Right lobe of liver (tissue), 4 donors: ENCODE measurements at regions not wholly inside any gene's neighbourhood (a gene's known extent, or its start where the extent isn't known, plus 50 kb on each side); places are given as distances from the start of the nearest gene placed in this dataset.

ENCODE experiments used
- CTCF ChIP-seq, 4 donors: fragments of 200-600 bp in 3 of 4; fragments of 450-650 bp in 1 of 4; IDR thresholded peaks; one replicate each; pipeline versions ENCODE4 v1.5.1 to v1.8.0; 2016 to 2022; ENCODE audit warnings: antibody characterized with exemption in 4 of 4, mild to moderate bottlenecking in 2 of 4
- POLR2A ChIP-seq: fragments of 450-650 bp; IDR thresholded peaks from one replicate; pipeline ENCODE4 v1.6.1; 2017; ENCODE audit warnings: antibody characterized with exemption, mild to moderate bottlenecking
- donor health status: DM: no; HTN: no; CAD: no.
- donor health status: DM: no; HTN: no; CAD: no.
- donor health status: DM: no; HTN: yes; CAD: no.

- TF ChIP-seq CTCF (IDR thresholded peaks at IDR 0.05) (no peak), POLR2A (no peak)
These were observed 621.2 kb upstream of the SLC35B3 start for GRCh38 chr6:9056556-9056955.
